Fibroblast of mammary gland (primary cell): ENCODE measurements at regions not wholly inside any gene's neighbourhood (a gene's known extent, or its start where the extent isn't known, plus 50 kb on each side); places are given as distances from the start of the nearest gene placed in this dataset.

ENCODE experiments used
- DNase-seq: peaks from one replicate; pipeline ENCODE4 v3.0.0-alpha.2; 2010; ENCODE audit warnings: low read depth
- H3K4me3 ChIP-seq: 2 replicates; pipeline ENCODE4 v1.5.1; 2011; ENCODE audit warnings: low read depth, mild to moderate bottlenecking, low read length, moderate library complexity; ENCODE audit not compliant: control insufficient read depth
- CTCF ChIP-seq: conservative IDR thresholded peaks from 2 replicates; pipeline ENCODE4 v1.5.1; 2011; ENCODE audit warnings: low read depth, low read length, inconsistent platforms; ENCODE audit not compliant: control insufficient read depth, insufficient read depth

- TF ChIP-seq CTCF = no peak
- DNase-seq = no peak
- no peak overlapping the region for H3K4me3 ChIP-seq
These were observed 1092.8 kb upstream of the SEL1L start for GRCh38 chr14:82626156-82627066.

GRCh38 chr14:82635915-82636314 is 1102.3 kb upstream of the SEL1L start:
- no peak for TF ChIP-seq CTCF
- DNase-seq = no peak
- H3K4me3 ChIP-seq = no peak overlapping the region

- TF ChIP-seq CTCF = no peak
- H3K4me3 ChIP-seq = no peak overlapping the region
- no peak for DNase-seq
These were observed 1102.8 kb upstream of the SEL1L start for GRCh38 chr14:82636426-82636825.

- H3K4me3 ChIP-seq = no peak overlapping the region
- DNase-seq = peak; percentile 6
- TF ChIP-seq CTCF = no peak
These were observed 1107.4 kb upstream of the SEL1L start for GRCh38 chr14:82641050-82641540.

GRCh38 chr14:82642425-82642824 is 1108.8 kb upstream of the SEL1L start:
- peak overlapping the region; percentile 26 for H3K4me3 ChIP-seq
- DNase-seq = peak; percentile 3
- no peak for TF ChIP-seq CTCF

- no peak for DNase-seq
- no peak for TF ChIP-seq CTCF
- no peak overlapping the region for H3K4me3 ChIP-seq
These were observed 1113.6 kb upstream of the SEL1L start for GRCh38 chr14:82647088-82647810.
